ENCODE measurements at regions not wholly inside any gene's neighbourhood (a gene's known extent, or its start where the extent isn't known, plus 50 kb on each side); places are given as distances from the start of the nearest gene placed in this dataset.

DNA sequence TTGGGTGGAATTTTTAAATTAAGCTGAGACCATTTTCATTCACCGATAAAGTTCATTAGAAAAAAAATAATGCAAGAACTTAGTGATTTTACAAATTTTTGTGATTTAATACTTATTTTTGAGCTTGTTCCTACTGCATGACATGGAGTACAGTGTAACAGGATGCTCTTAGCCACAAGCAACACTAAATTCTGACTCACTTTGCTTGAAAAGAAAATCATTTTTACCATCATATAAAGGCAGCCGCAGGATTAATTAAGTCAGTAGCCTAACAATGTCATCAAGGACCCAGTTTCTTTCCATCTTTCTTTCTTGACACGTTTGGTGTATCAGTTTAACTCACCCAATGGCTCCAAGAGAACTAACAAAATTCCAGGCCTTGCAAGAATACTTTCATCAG lies 540.3 kb upstream of the LUZP2 start:
- TF ChIP-seq, protein P1, sequence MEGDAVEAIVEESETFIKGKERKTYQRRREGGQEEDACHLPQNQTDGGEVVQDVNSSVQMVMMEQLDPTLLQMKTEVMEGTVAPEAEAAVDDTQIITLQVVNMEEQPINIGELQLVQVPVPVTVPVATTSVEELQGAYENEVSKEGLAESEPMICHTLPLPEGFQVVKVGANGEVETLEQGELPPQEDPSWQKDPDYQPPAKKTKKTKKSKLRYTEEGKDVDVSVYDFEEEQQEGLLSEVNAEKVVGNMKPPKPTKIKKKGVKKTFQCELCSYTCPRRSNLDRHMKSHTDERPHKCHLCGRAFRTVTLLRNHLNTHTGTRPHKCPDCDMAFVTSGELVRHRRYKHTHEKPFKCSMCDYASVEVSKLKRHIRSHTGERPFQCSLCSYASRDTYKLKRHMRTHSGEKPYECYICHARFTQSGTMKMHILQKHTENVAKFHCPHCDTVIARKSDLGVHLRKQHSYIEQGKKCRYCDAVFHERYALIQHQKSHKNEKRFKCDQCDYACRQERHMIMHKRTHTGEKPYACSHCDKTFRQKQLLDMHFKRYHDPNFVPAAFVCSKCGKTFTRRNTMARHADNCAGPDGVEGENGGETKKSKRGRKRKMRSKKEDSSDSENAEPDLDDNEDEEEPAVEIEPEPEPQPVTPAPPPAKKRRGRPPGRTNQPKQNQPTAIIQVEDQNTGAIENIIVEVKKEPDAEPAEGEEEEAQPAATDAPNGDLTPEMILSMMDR (IDR thresholded peaks at IDR 0.05): no peak
- TF ChIP-seq ZFX (IDR thresholded peaks at IDR 0.05; ENCODE audit: borderline replicate concordance): no peak
